ENCODE measurements at regions not wholly inside any gene's neighbourhood (a gene's known extent, or its start where the extent isn't known, plus 50 kb on each side); places are given as distances from the start of the nearest gene placed in this dataset.

DNA sequence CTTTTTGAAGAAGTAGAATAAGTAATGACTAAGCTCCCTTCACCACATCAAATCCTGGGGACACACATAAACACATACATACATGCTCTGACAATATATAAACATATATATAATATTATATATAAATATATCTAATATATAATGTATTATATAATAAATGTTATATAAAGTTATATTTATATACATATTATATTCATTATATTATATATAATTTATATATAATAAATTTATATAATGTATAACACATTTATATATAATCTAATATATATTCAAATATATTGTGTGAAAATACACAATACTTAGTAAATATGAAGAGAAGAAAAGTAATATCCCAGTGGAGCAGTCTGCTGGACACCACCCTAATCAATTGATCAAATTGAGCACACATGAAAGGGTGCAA lies 2177.9 kb upstream of the CELF4 start:
- no peak for DNase-seq (ENCODE audit: low read depth)

DNA sequence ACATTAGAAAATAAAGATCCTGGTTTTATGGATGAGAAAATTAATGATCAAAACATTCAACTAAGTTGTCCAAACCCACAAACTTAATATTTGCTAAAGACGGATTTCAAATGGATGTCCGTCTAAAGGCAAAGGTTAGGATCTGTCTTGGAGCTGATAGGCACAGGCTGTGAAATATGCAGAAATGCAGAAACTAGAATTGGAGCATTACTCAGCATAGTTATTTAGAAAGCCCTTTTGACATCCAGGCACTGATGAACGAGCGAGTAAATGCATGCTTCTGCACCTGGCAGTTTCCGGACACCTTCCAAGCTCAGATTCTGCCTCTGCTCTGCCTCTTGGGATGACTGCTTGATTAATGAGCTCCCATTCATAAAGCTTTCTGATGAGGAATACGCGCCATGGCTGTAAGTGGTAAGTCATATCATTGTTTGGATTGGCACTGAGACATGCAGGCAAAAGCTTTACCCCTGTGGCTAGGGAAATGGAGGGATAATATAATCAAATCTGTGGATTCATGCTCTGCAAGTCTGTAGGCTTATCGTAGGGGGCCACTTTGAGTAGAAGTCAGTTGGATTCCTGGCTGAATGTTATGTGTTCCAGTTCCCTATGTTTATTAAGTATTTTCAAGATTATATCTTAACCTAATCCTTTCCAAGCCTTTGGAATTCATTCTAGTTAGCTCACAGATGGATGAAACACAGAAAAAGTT lies 2176.3 kb upstream of the CELF4 start:
- no peak for DNase-seq (ENCODE audit: low read depth)

DNA sequence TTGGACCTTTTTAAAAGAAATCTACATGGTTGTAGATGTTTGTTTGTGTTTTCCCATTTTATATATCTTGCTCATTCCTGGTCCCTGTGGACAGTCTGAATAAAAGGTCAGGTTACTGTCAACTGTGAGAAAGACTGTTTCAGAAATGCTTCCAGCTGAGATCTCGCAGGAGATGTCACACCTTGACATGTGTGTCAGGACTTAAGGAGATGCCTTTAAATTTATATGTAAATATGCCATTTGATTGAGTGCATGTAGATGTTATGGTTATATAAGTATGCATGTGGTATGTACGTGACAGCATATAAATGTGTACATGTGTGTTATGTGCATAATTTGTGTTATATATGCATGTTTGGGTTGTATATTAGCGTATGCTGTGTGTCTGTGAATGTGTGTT lies 2172.3 kb upstream of the CELF4 start:
- no peak for DNase-seq (ENCODE audit: low read depth)

DNA sequence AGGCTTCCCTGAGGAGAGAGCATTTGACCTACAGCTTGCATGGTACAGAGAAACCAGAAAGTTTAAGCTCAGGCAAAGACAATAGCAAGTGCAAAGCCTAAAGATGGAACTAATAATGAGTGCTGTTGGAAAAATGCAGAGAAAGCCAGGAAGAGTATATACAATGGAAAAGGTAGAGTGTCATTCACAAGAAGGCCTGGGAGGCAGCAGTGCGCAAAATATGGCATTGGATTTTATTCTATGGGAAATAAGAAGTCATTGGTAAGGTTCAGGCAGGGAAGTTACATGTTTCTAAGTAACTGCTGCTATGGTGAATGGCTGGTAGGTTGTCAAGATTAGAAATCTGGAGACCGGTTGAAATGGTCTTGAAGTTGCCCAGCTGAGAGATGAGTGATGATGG lies 2167.3 kb upstream of the CELF4 start:
- no peak for DNase-seq (ENCODE audit: low read depth)

DNA sequence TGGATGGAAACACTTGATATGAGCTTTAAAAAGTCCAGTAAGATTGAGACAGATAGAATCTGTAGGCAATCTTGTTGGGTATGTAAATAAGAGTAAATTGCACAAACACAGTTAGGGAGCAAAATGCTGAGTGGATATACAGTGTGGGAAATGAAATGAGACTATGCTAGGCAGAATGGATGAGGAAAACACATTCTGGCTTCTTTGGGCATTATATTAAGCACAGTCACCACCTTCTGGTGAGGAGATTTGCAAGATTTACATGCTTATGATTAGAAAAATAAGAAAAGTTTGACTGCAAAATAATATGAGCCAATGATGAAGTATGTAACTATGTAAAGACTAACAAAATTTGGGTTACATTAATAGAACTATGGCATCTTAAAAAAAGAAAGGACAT lies 2165.0 kb upstream of the CELF4 start:
- DNase-seq (ENCODE audit: low read depth), result no peak

DNA sequence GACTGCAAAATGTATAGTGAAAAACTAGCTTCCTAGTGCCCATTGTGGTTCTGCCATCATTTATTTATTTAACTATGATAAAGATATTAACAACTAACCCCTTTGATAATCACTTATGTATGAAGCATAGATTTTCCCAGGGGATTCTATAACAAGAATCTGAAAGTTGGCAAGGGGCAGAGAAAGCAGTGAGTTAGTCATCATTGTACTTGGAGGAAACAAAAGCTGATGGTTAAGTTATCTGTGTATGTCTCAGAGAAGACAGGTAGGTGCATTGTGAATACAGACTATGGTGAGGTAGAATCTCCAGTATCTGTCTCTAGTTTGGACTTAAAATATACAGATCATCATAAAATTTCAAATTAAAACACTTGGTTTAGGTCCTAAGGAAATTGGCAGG lies 2159.1 kb upstream of the CELF4 start:
- DNase-seq (ENCODE audit: low read depth), result no peak

DNA sequence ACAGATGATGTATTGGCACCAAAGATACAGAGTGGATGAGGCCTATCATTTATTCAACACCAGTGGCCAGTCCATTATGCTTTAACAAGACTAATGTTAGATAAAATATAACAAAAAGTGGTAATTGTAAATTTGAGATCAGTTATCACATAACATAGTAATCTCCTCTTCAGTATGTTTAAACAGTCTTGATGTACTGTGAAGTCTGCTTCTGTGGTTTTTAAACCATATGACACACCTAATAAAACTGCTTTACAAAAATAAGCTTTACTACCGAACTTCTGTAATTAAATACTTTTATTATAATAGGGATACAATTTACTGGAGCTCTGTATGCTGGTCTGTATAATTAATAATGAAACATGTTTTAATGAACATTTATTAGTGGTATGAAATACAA lies 2156.1 kb upstream of the CELF4 start:
- DNase-seq (ENCODE audit: low read depth), result no peak

DNA sequence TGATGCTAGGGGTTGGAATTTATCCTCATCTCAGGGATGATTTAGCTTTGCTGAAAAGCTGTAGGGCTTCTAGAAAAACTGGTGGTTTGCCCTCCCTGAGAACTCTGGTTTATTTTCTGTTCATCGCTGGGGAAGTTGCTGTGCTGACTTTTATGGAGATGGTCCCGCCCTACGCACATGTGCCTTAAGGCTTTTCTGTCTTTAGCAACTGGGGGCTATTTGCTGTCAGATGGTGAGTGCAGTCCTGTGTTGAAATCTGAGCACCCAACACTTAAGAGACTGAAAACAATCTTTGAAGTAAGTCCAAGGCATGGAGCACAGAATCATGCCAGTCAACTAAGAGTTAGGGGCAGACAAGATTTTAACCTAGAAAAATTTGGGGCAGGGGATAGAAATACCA lies 2148.4 kb upstream of the CELF4 start:
- no peak for DNase-seq (ENCODE audit: low read depth)

DNA sequence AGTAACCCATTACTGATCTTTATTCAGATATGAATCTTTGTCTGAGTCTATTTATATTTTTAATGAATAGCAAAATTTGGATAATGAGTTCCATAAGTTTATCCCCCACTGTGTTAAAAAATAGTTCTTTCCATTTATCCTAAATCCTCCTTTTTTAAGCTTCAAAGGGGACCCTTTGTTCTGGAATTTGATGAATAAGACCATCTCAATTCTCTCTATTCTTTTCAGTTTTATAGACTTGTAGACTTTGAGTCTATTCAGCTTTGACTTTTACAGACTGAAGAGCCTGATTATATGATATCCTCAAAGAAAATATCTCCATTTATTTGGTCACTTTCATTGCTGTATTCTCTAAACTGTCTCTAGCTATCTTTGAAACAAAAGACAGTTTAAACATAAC lies 2146.1 kb upstream of the CELF4 start:
- DNase-seq (ENCODE audit: low read depth), result no peak

DNA sequence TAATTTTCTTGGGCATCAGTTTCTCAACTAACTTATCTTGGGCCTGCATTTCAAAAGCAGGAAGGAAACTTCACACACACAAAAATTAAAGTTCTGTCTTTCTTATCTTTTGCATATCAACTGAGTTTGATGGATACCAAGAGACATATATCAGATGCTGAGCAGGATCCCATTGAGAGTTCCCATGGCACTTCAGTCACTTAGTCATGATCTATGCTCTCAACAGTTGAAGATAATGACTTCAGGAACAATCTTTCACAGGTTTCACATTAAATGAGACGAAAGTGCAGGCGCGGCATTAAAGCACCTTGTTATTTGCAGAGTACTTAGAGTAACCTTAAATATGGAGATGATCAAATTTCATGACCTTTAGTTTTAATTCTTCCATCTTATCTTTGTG lies 2139.8 kb upstream of the CELF4 start:
- no peak for DNase-seq (ENCODE audit: low read depth)

DNA sequence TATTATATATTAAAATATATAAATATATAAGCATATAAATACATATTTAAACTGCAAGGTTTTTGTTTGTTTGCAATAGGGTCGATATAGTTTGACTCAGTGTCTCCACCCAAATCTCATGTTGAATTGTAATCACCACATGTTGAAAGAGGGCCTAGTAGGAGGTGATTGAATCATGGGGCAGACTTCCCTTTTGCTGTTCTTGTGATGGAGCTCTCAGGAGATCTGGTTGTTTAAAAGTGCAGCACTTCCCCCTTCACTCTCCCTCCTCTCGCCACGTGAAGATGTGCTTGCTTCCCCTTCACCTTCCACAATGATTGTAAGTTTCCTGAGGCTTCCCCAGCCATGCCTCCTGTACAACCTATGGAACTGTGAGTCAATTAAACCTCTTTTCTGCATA lies 2137.3 kb upstream of the CELF4 start:
- no peak for DNase-seq (ENCODE audit: low read depth)

DNA sequence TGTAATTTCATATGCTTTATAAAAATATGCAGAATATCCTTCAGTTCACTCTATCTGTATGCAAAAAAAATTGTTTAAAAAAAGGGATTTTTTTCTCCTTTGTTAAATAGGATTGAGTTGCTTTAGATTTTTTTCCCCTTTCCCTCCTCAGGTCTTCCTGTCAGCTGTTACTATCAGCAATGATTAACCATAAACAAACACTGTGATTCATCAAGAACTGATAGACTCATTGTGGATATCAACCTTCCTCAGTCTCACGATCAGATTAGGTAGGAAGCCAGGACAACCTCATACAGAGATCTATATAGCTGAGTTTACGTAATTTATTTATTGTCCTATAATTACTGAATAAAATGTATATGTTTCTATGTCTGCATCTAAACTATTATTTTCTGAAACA lies 2136.2 kb upstream of the CELF4 start:
- no peak for DNase-seq (ENCODE audit: low read depth)

DNA sequence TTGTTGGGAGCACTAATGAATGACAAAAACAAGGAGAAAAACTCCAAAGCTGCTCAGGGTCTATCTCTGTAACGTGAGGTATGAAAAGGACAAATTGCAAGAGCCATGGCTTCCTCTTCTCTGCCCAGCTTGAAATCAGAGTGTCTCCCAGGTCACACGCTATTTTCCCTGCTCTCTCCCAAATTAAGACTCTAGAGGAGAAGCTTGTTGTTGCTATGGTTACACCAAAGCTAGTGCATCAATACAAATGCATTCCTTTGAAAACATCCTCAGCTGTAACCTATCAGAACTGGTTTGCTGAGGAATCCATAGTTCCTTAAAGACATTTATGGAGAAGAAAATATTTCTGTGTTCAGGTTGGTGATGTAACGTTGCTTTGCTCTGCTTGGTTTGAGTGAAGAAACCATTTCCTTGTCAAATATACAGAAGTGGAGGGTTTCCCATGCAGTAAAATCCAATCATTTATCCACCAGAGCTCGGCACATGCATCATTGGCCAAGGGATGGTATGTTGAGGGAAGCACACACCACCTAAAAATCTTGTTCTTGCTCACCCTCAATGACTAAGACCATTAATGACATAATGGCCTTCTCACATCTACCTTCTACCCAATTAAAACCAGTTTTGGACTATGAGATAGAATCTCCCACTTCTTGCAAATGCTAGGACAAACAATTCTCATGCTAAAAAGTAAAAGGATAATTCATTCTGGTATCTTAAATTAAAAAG lies 2135.6 kb upstream of the CELF4 start:
- no peak for DNase-seq (ENCODE audit: low read depth)

DNA sequence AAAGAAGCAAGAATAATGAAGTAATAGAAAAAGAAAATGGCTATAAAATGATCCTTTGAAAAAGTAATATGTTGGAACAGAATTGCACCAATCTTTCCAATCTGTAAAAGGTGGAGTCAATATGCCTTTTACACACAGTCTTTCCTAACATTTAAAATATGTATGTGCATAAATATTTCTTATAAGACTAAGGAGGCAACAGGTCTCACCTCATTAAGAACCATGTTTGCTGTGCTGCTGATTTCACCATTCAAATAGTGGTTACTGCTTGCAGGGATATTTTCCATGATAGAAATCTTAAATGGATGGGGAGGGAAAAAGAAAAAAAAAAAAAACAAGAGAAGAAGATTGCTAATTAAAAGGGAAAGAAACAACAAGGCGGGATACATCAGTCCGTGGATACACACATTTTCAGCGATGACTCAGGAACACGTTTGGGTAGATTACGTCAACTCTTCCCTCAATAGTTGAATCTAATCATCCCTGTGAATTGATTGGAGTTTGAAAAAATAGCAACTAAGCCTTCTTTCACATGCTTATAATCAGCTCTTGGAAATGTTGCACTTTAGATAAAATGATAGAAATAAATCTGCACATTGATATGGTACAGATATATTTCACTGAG lies 2133.9 kb upstream of the CELF4 start:
- no peak for DNase-seq (ENCODE audit: low read depth)

DNA sequence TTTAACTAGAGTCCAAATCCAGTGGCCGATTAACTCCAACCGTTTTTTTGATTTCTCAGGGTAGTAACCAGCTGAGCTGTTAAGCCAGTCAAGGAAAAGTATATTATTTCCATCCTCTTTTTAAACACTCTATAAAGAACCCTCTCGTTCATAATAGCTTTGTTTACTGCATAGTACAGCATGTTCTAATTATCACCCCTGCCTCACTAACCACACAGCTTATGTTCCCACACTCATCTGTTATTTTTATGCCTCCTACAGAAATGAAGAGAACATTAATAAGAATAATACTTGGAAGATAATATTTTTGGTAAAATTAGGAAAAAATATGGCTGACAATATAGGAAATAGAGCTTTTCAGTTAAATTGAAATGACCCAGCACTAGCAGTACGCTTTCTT lies 2132.8 kb upstream of the CELF4 start:
- DNase-seq (ENCODE audit: low read depth), result no peak

DNA sequence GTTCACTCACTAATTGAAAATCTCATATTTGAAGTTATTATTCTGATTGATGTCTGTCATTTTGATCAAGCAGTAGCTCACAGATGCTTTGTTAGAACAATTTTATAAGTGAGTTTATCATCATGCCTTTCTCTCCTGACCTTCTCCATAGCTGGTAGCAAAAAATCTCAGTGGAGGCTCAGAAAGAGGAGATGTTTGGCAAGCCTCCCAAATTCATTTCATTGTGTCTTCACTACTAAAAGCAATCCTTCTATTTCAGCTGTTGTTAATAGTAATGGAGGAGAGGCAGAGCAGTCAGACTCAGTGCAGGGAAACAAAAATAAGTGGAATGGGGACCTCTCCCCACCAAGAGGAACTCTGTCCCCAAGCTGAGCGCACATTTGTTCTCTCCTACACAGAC lies 2127.8 kb upstream of the CELF4 start:
- DNase-seq (ENCODE audit: low read depth), result no peak

DNA sequence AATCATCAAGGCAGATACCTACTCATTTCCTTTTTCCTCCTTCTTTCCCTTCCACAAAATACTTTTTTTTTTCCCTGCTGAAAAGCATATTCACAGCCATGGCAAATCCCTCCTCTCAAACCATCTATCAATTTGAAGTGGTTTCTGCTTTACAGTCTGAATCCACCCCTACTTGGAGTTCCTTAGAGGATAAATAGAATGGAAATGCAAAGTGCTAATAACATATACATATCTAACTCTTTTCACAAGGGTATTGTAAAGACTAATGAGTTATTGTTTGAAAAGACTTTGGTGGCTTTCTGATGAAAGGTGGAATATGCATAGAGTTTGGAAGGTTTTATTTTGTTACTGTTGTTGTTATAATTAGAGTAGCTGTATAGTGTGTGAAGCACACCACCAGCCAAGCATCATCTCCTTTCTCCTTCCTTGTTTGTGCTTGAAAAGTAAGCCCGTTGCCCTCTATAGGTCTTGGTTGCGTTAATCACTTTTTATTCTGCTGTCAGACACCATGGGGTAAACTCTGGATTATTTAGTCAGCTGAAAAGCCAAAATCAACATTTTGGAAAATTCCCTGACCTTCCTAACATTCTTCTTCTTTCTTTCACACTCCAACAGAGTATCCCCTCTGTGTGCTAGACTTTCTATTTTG lies 2126.9 kb upstream of the CELF4 start:
- no peak for DNase-seq (ENCODE audit: low read depth)

DNA sequence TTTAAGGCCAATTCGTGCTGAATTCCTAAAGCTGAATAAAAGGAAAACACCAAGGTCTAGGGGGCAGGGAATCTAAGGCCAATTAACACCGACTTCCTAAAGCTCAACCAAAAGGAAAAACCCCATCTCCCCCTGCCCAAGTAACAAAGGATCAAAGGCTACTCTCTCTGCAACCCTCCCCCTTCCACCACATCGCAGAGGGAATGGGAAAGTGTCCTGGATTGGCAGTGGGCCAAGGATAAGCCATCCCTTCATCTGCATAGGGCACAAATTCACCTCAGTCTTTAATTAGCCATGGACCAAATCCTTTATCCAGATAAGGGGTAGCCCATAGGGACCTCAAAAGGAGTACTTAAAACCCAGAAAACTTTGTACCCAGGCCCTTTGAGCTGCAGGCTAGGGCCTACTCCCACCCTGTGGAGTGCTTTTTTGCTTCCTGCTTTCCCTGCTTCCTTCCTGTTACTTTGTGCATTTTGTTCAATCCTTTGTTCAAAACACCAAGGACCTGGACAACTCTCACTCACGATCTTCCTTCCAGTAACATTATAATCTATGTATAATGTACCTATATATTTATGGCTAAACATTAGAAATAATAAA lies 2119.8 kb upstream of the CELF4 start:
- DNase-seq (ENCODE audit: low read depth), result no peak

DNA sequence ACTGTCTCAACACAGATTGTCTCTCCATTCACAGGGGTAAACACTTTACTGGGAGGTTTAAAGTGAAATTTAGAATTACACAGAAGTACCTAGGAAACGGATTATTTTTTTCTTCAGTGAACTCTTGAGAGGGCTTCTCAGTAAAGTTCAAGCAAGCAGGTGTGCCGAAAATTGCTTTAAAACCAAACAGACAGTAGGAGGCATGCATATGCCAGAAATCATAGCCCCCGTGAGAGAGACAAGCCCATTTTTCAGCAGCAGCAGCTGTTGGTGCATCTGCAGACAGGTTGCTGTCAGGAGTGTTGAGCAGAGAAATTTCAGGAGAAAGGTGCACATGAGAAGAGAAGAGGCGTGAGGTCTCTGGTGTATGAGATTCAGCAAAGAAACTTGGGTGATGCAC lies 2115.5 kb upstream of the CELF4 start:
- no peak for DNase-seq (ENCODE audit: low read depth)

DNA sequence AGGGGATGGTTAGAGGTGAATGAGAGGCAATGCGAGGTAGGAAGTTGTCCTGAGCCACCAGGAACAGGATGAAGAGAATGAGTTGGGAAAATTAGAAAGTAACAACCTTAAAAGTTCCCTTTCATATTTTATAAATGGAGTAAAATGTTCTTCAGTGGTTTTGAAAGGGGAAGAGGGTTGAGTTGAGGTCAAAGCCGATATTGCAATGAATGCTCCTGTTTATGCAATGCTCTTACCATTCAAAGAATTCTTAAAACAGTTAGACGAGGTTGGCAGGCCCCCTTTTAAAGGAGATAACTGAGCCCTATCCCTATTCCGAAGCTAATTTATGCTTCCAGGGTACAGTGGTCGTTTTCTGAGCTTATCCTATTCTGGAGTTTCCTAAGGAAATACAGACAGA lies 2110.3 kb upstream of the CELF4 start:
- DNase-seq (ENCODE audit: low read depth), result no peak

DNA sequence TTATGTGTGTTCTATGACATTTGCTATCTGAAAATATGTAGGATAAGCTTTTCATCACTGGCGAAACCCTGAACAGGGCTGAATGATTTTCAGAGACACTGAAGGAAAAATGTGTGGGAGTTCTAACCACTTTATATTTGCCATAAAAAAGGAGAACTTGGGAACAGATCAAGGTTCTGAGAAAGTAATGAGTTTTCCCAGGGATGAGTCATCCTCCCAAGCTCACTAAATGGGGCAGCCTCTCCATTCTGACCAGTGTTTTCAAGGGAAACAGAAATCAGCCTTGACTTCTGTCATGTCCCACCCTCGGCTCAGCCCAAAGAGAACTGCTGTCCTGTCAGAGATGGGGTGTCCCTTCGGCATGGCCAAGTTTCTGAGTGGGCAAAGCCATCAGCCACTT lies 2109.8 kb upstream of the CELF4 start:
- no peak for DNase-seq (ENCODE audit: low read depth)

DNA sequence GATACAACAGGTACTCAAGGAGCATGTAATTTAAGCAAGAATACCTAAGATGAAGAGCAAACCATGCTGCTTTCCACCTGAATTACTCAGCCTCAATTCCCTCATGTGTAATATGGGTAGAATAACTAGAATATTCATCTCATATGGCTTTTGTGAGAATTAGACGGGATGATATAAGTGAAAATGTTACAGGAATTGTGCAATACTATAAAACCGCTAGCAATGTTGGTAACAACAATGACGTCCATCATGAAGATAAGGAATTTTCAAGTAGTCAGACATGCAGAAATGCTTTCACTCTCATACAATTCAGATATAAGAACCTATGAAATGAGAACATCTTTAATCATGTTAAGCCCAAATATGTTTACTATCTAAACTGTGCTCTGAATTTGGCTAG lies 2106.6 kb upstream of the CELF4 start:
- DNase-seq (ENCODE audit: low read depth), result no peak

DNA sequence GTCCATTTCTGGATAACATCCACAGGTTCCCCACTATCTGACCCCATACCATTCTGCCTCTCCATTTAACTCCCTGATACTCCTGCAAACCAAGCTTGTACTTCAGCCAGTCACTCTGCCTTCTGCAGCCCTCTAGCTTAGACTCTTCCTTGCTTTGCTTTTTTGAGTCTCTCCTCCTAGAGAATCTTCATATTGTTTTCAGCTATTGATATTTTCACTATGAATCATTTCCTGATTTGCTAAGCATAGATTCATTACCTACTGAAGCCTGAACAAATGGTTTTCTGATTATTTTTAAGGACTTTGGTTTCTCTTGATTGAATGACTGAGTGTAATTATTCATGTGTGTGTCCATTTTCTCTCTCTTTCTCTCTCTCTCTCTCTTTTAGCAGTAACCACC lies 2102.3 kb upstream of the CELF4 start:
- DNase-seq (ENCODE audit: low read depth), result no peak

Measured in T-helper 22 cell (primary cell).